Stimulated activated naive B cell treated with anti-CD40 and anti-IgM and Interleukin-4, amounts not matched to agents 10 μg/mL and 1 μg/mL and 100 μg/mL, for 72 hours (primary cell): ENCODE measurements at regions not wholly inside any gene's neighbourhood (a gene's known extent, or its start where the extent isn't known, plus 50 kb on each side); places are given as distances from the start of the nearest gene placed in this dataset.
A peak's percentile ranks its signal among the peaks of the same experiment; 100 is the strongest.

Experiments used
- ATAC-seq, 2 donors: fragments of 150-1000 bp; cut with Tn5 transposase; replicated peaks; 2 replicates each; pipeline ENCODE4 v1.10.0; 2021; ENCODE audit warnings: moderate library complexity in 1 of 2
- DNase-seq: peaks from one replicate; pipeline ENCODE4 v3.0.0; 2021
- H3K27ac Mint-ChIP-seq: one replicate; pipeline ENCODE4 v1.8.0; 2022; ENCODE audit warnings: mild to moderate bottlenecking, mixed read lengths
- H3K27me3 Mint-ChIP-seq, 2 donors: one replicate each; pipeline ENCODE4 v1.8.0; 2022; ENCODE audit warnings: mixed read lengths in 2 of 2
- H3K36me3 Mint-ChIP-seq, 2 donors: one replicate each; pipeline ENCODE4 v1.8.0; 2022; ENCODE audit warnings: mixed read lengths in 2 of 2, mild to moderate bottlenecking in 1 of 2
- H3K4me1 Mint-ChIP-seq, 2 donors: one replicate each; pipeline ENCODE4 v1.8.0; 2022; ENCODE audit warnings: mixed read lengths in 2 of 2, mild to moderate bottlenecking in 1 of 2
- H3K4me3 Mint-ChIP-seq, 2 donors: one replicate each; pipeline ENCODE4 v1.8.0; 2022; ENCODE audit warnings: mild to moderate bottlenecking in 2 of 2, mixed read lengths in 2 of 2, moderate library complexity in 1 of 2
- H3K9me3 Mint-ChIP-seq, 2 donors: one replicate each; pipeline ENCODE4 v1.8.0; 2022; ENCODE audit warnings: mixed read lengths in 2 of 2, mild to moderate bottlenecking in 1 of 2

DNA sequence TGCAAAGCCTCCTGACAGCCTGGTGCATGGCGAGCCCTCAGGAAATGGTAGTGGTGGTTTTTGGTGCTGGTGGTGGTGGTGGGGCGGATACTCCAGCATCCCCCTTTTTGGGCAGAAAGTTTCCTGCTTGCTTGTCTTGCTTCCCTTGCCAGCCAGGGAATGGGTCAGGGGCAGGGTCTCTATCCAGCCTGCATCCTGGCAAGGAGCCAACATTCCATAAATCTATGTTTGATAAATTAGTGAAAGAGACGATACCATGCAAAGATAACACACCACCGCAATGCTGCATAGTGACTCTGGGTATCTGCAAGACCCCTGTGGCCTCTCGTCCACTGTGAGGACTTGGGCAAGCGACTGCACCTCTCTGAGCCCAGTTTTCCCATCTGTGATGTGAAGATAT, 246.2 kb downstream of the LRFN2 start:
- Mint-ChIP-seq H3K4me3 (no peak overlapping the region), H3K27ac (no peak overlapping the region), H3K9me3 (no peaks in the 10 kb centered on the region), H3K27me3 (peaks cover 19 to 27% of the 10 kb centered on the region in 2 donors), H3K4me1 (no peaks in the 10 kb centered on the region), H3K36me3 (no peaks in the 10 kb centered on the region)
- no peak for DNase-seq
- ATAC-seq: no peak

DNA sequence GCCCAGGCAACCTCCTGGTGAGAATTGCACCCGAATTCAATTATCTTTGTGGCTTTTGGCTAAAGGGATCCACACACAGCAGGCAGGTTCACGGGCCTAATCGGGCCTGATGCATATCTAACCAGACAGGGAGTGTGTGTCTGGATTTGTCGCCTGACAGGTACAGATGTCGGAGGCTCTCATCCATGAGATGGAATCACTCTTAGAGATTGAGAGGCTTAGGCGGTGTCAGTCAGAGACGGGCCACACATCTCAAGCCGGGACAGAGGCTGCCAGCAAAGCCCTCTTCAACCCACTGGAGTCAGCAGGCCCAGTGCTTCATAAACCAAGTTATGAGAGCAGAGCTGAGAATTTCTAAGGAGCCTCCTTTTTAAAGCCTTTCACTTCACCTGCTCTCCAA, 247.0 kb downstream of the LRFN2 start:
- no peaks in the 10 kb centered on the region for H3K36me3 Mint-ChIP-seq
- H3K27ac Mint-ChIP-seq: no peak overlapping the region
- ATAC-seq (no peak), DNase-seq (no peak)
- peaks cover 0 to 1% of the 10 kb centered on the region in 2 donors for H3K9me3 Mint-ChIP-seq
- H3K4me3 Mint-ChIP-seq: no peak overlapping the region
- peaks cover 25 to 34% of the 10 kb centered on the region in 2 donors for H3K27me3 Mint-ChIP-seq
- no peaks in the 10 kb centered on the region for H3K4me1 Mint-ChIP-seq

DNA sequence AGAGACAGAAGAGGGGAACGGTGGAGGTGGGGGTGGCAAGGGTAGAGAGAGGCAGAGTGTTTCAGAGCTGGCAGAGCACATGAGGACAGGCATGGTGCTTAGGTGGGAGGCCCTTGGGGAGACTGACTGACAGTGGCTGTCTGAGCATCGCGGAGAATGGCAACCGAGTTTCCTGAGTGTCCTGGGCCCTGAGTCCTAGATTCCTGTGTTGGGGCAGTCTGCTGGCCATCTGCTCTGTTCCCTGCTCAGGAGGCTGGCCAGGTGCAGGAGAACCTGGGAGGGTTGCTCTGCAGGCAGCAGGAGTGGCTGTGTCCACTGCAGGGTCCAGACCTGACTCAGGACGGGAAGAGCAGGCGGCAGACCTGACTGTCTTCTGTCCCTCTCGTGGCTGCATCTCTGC, 248.9 kb downstream of the LRFN2 start:
- peaks cover 0 to 1% of the 10 kb centered on the region in 2 donors for H3K9me3 Mint-ChIP-seq
- H3K4me3 Mint-ChIP-seq: no peak overlapping the region
- peaks cover 38 to 48% of the 10 kb centered on the region in 2 donors for H3K27me3 Mint-ChIP-seq
- no peak for DNase-seq
- H3K36me3 Mint-ChIP-seq: no peaks in the 10 kb centered on the region
- H3K4me1 Mint-ChIP-seq: no peaks in the 10 kb centered on the region
- ATAC-seq: no peak
- no peak overlapping the region for H3K27ac Mint-ChIP-seq

DNA sequence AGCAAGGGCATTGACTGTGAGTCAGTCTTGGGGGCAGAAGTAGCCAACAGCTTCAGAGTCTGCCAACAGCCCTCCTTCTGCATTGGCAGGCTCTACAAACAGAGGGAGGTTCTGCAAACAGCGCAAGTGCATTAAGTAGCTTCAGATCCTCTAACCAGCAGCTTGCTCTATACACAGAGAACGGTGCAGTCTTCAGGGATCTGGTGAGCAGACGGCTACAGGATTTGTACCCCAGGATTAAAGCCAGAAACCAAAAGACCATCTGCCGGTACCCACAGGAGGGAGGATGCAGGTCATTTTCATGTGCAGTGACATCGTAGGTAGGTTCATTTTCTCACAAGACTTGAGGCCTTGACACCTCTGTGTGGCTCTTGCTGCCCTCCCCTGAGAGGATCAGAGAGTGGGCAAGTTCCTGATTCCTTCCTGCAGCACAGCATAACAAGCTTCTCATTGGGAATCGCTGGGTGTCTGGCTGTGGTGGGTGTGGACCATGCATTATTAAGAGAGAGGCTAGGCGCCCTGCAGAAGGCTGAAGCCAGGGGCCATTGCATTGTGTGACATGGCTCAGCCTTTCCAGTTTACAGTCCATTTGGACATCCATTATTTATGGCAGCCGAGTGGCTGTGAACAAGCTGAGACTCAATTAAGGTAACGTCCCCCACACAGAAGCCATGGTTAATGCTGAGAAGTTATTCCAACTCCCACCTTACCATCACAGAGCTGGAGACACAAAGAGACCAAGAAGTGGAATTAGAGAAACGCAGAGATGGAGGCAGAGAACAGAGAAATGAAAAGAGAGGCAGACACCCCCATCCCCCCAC, 250.0 kb downstream of the LRFN2 start:
- Mint-ChIP-seq H3K4me1 (no peaks in the 10 kb centered on the region), H3K4me3 (no peak overlapping the region), H3K9me3 (peaks cover 0 to 1% of the 10 kb centered on the region in 2 donors), H3K27me3 (peaks cover 39 to 43% of the 10 kb centered on the region in 2 donors), H3K36me3 (no peaks in the 10 kb centered on the region), H3K27ac (no peak overlapping the region)
- no peak for DNase-seq
- no peak for ATAC-seq

DNA sequence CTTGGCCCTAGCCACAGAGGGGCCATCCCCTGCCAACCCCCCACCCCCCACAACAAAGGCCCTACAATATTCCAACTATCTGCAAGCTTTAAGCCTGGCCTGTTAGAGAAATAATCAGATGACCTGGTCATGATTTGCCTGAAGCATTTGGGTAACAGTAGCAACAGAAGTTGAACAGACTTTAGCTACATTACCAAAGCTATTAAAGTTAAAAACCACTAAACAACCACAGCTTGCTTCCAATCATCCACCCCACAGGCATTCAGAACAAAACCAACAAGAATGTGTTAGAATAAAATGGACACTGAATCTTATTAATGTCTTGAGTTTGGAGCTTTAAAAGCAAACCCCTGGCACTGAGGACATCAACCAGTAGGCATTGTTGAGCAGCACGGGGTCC, 250.9 kb downstream of the LRFN2 start:
- H3K4me1 Mint-ChIP-seq: no peaks in the 10 kb centered on the region
- no peak overlapping the region for H3K4me3 Mint-ChIP-seq
- ATAC-seq (no peak), DNase-seq (no peak)
- peaks cover 0 to 1% of the 10 kb centered on the region in 2 donors for H3K9me3 Mint-ChIP-seq
- peaks cover 44 to 50% of the 10 kb centered on the region in 2 donors for H3K27me3 Mint-ChIP-seq
- H3K36me3 Mint-ChIP-seq: no peaks in the 10 kb centered on the region
- H3K27ac Mint-ChIP-seq: no peak overlapping the region

DNA sequence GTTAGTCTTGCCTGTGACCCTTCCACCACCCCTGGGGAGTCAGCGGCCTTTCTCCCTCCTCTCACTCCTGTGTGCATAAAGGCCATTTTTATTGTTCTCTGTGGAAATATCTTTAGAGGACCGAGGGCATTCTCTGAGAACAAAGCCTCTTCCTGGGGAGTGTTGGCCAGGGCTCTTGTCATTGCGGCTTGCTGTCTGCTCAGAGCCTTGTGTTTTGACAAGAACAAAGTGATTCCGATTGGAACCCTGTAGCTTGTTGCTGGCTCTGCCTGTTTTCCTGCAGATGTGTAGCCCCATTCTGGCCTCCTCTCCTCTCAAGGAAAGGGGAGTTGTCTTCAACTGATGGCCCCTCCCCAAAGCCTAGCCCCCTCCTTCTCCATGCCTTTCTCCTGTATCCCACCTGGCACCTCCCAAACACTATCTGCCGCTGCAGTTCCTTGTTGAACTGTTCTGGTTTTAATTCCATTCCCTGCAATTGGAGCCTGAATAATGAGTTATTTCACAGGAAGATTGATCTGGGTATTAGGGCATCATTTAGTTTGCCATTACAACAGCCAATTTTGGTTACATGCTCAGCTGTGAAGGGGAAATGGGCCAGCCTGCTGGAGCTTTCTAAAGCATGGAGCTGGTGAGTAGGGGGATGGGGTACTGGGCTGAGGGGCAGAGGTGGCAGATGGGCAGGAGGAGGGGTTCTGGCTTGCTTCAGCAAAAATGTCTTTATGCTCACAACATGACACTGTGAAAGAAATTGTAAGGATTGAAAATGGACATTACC, 252.5 kb downstream of the LRFN2 start:
- peaks cover 0 to 1% of the 10 kb centered on the region in 2 donors for H3K9me3 Mint-ChIP-seq
- ATAC-seq (no peak), DNase-seq (no peak)
- peaks cover 50 to 53% of the 10 kb centered on the region in 2 donors for H3K27me3 Mint-ChIP-seq
- no peak overlapping the region for H3K4me3 Mint-ChIP-seq
- H3K36me3 Mint-ChIP-seq: no peaks in the 10 kb centered on the region
- H3K27ac Mint-ChIP-seq: no peak overlapping the region
- no peaks in the 10 kb centered on the region for H3K4me1 Mint-ChIP-seq

DNA sequence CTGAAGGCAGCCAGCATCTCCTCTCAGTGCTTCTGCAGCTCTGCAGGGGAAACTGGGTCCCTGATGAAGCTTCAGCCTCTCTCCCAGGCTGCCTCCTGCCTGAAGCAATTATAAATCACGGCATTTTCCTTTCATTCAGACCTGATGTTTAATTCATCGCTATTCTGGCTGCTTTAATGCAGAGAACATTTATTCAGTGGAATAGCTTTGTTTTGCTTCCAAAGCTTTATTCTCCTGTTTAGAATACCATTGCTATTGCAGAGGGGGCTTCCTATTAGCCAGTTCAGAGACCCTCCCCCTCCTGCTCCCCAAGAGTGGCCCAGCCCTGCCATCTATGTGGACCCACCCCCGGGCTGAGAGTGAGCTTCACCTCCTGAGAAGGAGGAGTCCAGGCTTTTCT, 255.6 kb downstream of the LRFN2 start:
- H3K4me1 Mint-ChIP-seq: peaks cover 3 to 9% of the 10 kb centered on the region in 2 donors
- H3K27me3 Mint-ChIP-seq: peaks cover 51 to 56% of the 10 kb centered on the region in 2 donors

DNA sequence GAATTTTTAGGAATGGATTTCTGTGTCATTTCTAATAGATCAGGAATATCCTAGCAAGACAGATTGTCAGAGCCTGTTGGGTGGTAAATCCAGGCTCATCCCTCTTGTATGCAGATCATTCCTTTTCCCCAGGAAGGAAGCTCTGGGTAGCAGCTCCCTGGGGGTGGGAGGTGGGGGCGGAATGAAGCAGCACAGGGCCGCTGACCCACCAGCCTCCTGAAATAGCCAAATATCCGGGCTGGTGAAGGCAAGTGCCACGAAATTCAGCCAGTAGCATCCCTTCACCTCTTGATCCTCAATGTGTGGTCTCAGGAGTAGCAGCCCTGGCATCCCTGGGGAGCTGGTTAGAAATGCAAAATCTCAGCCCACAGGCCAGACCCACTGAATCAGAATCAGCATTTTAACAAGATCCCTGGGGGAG, 256.9 kb downstream of the LRFN2 start:
- Mint-ChIP-seq H3K27ac (no peak overlapping the region), H3K27me3 (peaks cover 42 to 51% of the 10 kb centered on the region in 2 donors), H3K36me3 (no peaks in the 10 kb centered on the region), H3K9me3 (no peaks in the 10 kb centered on the region), H3K4me1 (peaks cover 3 to 9% of the 10 kb centered on the region in 2 donors), H3K4me3 (no peak overlapping the region)
- no peak for DNase-seq
- ATAC-seq: no peak

More for the DNA sequence above, 255.6 kb downstream of the LRFN2 start:
- peaks cover 0 to 1% of the 10 kb centered on the region in 2 donors for H3K9me3 Mint-ChIP-seq
- ATAC-seq (no peak), DNase-seq (no peak)
- H3K36me3 Mint-ChIP-seq: no peaks in the 10 kb centered on the region
- no peak overlapping the region for H3K27ac Mint-ChIP-seq
- H3K4me3 Mint-ChIP-seq: no peak overlapping the region

DNA sequence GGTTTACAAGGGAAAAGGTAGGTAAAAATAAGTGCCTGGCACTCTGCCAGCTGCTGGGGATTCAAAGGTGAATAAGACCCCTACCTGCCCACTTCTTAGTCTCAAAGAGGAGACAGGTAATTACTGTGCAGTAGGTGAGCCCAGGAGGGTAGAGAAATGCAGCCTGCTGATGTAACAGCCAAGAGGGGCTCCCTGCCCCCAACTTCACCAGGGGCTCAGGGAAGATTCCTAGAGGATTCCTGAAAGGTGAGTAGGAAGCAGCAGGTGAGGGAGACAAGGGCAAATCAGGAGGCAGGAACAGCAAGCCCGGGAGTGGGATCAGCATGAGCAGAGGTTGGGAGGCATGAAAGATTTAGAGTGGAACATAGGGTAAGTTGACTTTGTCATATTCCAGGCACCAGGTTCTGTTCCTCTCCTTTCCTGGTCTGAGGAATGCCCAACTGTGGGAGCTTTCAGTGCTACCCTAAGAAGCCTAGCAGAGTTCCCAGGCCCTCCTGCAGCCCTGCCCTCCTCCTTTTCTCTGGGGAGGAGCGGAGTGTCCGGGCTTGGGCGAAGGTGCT, 258.1 kb downstream of the LRFN2 start:
- peaks cover 5 to 9% of the 10 kb centered on the region in 2 donors for H3K4me1 Mint-ChIP-seq
- H3K27me3 Mint-ChIP-seq: peaks cover 41 to 54% of the 10 kb centered on the region in 2 donors
- ATAC-seq (no peak), DNase-seq (no peak)
- no peak overlapping the region for H3K27ac Mint-ChIP-seq
- no peaks in the 10 kb centered on the region for H3K36me3 Mint-ChIP-seq
- no peak overlapping the region for H3K4me3 Mint-ChIP-seq
- no peaks in the 10 kb centered on the region for H3K9me3 Mint-ChIP-seq

DNA sequence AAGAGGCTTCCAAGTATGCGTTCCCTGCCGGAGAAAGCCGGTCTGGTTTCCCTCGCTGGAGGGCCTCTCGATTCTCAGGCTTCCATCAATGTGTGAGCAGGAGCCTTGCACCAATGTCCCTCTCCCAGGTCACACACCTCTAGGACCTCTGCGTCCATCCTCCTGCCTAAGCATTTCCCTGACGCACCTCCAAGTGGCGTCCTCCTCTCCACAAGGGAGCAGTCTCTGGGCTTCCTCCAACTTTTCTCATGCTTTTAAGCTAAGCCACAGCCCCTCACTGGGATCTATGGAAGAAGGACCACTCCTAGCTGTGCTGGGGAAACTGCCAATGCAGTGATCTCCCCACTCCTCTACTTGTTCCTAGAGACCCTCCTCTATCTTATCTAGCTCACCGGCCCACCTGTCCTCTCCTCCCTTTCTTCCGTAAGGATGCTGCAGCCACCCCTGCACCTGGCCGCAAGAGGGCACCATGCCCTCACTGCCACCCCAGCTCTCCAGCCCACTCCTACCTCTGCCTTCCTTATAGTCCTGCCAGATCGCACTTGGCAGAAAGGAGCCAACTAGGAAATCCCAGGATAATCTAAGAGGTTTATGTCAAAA, 258.7 kb downstream of the LRFN2 start:
- Mint-ChIP-seq H3K4me1 (peaks cover 5 to 9% of the 10 kb centered on the region in 2 donors), H3K36me3 (no peaks in the 10 kb centered on the region), H3K9me3 (no peaks in the 10 kb centered on the region), H3K27me3 (peaks cover 38 to 48% of the 10 kb centered on the region in 2 donors), H3K4me3 (no peak overlapping the region), H3K27ac (no peak overlapping the region)
- DNase-seq (peak; percentile 4), ATAC-seq (peak; percentile 66 to 69)

DNA sequence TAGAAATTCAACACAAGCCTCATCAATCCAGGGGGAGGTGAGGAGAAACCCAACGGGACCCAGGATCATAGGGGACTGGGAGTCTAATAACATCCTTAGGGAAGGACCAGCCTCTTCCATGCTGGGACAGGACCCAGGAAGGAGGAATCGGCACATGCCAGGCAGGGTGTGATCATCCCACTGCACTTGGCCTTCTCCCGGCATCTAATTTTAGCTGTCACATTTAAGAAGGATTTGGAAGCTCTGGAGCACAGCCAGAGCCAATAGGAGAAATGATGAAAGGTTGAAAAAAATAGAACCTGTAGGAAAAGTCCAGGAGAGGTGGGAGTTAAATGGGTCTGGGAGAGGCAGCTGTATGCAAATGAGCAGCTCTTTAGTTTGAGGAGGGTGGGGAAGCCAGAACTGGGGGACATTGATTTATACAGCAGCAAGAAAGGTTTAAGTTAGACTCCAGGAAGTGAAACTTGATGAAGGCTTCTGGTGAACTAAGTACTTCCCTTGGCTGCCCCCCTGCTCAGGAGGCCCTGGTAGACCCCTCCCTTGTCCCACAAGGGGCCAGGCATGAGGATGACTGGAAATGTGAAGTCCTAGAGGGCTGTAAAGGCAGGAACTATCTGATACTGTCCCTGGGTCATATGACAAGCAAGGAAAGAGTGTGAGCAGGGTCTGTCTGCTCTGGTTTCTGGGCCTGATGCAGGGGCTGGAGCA, 260.3 kb downstream of the LRFN2 start:
- Mint-ChIP-seq H3K27me3 (peaks cover 51 to 55% of the 10 kb centered on the region in 2 donors), H3K9me3 (no peaks in the 10 kb centered on the region), H3K4me3 (no peak overlapping the region), H3K27ac (no peak overlapping the region), H3K36me3 (no peaks in the 10 kb centered on the region), H3K4me1 (peaks cover 5 to 9% of the 10 kb centered on the region in 2 donors)
- DNase-seq: no peak
- ATAC-seq: peak; percentile 48 to 55

DNA sequence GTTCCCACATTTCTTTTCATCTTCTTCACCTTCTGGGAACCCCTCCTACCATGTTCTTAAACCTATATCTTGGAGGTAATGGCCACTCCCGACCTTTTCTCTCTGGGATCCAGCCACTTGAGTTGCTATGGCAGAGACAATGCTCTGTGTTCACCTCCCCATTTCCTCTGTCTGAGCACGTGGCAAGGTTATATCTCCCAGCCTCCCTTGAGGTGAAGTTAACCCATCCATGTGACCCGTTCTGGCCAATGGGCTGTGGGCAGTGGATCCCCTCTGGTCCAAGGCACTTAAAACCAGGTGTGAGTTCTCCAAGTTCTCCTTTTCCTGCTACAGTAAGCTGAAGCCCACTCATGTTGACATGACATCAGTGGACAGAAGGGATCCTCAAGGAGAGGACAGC, 261.4 kb downstream of the LRFN2 start:
- peaks cover 5 to 9% of the 10 kb centered on the region in 2 donors for H3K4me1 Mint-ChIP-seq
- no peak overlapping the region for H3K27ac Mint-ChIP-seq
- peaks cover 56 to 58% of the 10 kb centered on the region in 2 donors for H3K27me3 Mint-ChIP-seq
- H3K4me3 Mint-ChIP-seq: no peak overlapping the region
- ATAC-seq: no peak
- DNase-seq: no peak
- no peaks in the 10 kb centered on the region for H3K9me3 Mint-ChIP-seq
- no peaks in the 10 kb centered on the region for H3K36me3 Mint-ChIP-seq

DNA sequence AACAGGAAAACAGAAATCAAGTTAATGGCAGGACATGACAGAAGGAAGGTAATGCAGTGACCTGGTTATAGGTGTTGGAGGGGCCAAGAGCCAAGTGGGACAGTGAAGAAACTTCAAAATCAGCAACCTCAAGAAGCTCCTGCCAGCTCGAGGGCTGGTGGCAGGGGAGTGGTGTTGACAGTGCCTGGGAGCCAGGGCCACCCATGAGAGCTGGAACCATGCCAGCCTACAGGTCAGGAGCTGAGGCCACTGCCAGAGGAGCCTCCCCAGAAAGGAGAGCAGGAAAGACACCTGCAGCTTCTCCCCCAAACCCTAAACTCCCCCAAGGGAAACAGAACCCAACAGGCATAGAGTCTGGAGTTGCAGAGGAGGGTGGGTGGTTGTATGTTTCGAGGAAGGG, 262.1 kb downstream of the LRFN2 start:
- no peak for ATAC-seq
- Mint-ChIP-seq H3K4me3 (no peak overlapping the region), H3K27me3 (peaks cover 60 to 65% of the 10 kb centered on the region in 2 donors), H3K27ac (no peak overlapping the region), H3K9me3 (no peaks in the 10 kb centered on the region), H3K36me3 (no peaks in the 10 kb centered on the region), H3K4me1 (peaks cover 5 to 9% of the 10 kb centered on the region in 2 donors)
- DNase-seq: no peak
